DOHH2 (cell line): ENCODE measurements at regions not wholly inside any gene's neighbourhood (a gene's known extent, or its start where the extent isn't known, plus 50 kb on each side); places are given as distances from the start of the nearest gene placed in this dataset.

Experiments used
- H3F3A ChIP-seq: fragments of 200-600 bp; sonication (generic), shearing (Covaris generic); 2 replicates; pipeline ENCODE4 v1.6.0; 2016; ENCODE audit warnings: antibody characterized with exemption, mild to moderate bottlenecking; ENCODE audit not compliant: control insufficient read depth, insufficient read depth
- H3K27ac ChIP-seq: fragments of 200-600 bp; sonication (generic); 2 replicates; pipeline ENCODE4 v1.5.1; 2014; ENCODE audit warnings: low read depth, mild to moderate bottlenecking, low read length, moderate library complexity
- H3K27me3 ChIP-seq: fragments of 200-600 bp; sonication (generic); 2 replicates; pipeline ENCODE4 v1.6.1; 2014; ENCODE audit warnings: mild to moderate bottlenecking, low read length, mixed read lengths; ENCODE audit not compliant: control insufficient read depth
- H3K36me3 ChIP-seq: fragments of 200-600 bp; sonication (generic); 2 replicates; pipeline ENCODE4 v1.6.1; 2014; ENCODE audit warnings: mild to moderate bottlenecking, low read length, moderate library complexity, mixed read lengths; ENCODE audit not compliant: control insufficient read depth
- H3K4me1 ChIP-seq: fragments of 200-600 bp; sonication (generic); 2 replicates; pipeline ENCODE4 v1.6.1; 2014; ENCODE audit warnings: mild to moderate bottlenecking, low read length, mixed read lengths; ENCODE audit not compliant: control insufficient read depth
- H3K4me2 ChIP-seq: fragments of 200-600 bp; sonication (generic); 2 replicates; pipeline ENCODE4 v1.6.0; 2014; ENCODE audit warnings: mild to moderate bottlenecking, low read length, moderate library complexity
- H3K4me3 ChIP-seq: fragments of 200-600 bp; sonication (generic); 2 replicates; pipeline ENCODE4 v1.5.1; 2014; ENCODE audit warnings: mild to moderate bottlenecking, low read length, mixed read lengths
- H3K79me2 ChIP-seq: fragments of 200-600 bp; sonication (generic); 2 replicates; pipeline ENCODE4 v1.6.1; 2014; ENCODE audit warnings: mild to moderate bottlenecking, low read length, mixed read lengths; ENCODE audit not compliant: control insufficient read depth
- H3K9me2 ChIP-seq: fragments of 200-600 bp; sonication (generic); replicated peaks from 2 replicates; pipeline ENCODE4 v1.6.1; 2014; ENCODE audit warnings: mild to moderate bottlenecking, low read length, mixed read lengths; ENCODE audit not compliant: control insufficient read depth
- H3K9me3 ChIP-seq: fragments of 200-600 bp; sonication (generic); 2 replicates; pipeline ENCODE4 v1.6.1; 2014; ENCODE audit warnings: antibody characterized with exemption, low read length, mixed read lengths; ENCODE audit not compliant: control insufficient read depth, insufficient read depth
- H4K20me1 ChIP-seq: fragments of 200-600 bp; sonication (generic); 2 replicates; pipeline ENCODE4 v1.6.0; 2014; ENCODE audit warnings: low read depth, mild to moderate bottlenecking, antibody characterized with exemption, low read length, moderate library complexity; ENCODE audit not compliant: control insufficient read depth, insufficient read depth
- CTCF ChIP-seq: fragments of 200-600 bp; sonication (generic); IDR thresholded peaks from one replicate; pipeline ENCODE4 v1.5.1; 2014; ENCODE audit warnings: antibody characterized with exemption, mild to moderate bottlenecking, low read depth, low read length; ENCODE audit not compliant: poor library complexity, severe bottlenecking
- EZH2phosphoT487 ChIP-seq: fragments of 200-600 bp; sonication (generic); IDR thresholded peaks from 2 replicates; pipeline ENCODE4 v1.6.1; 2017; ENCODE audit warnings: borderline replicate concordance, mild to moderate bottlenecking, antibody characterized with exemption, low read length, moderate library complexity, mixed read lengths

GRCh38 chr4:30842689-30843088 is 122.5 kb downstream of the PCDH7 start:
- TF ChIP-seq CTCF (no peak), EZH2phosphoT487 (no peak)
- H3K27ac ChIP-seq = no peak overlapping the region
- H3F3A ChIP-seq = no peaks in the 10 kb centered on the region
- H4K20me1 ChIP-seq = no peaks in the 10 kb centered on the region
- no peaks in the 10 kb centered on the region for H3K79me2 ChIP-seq
- H3K9me2 ChIP-seq = no peaks in the 10 kb centered on the region
- no peaks in the 10 kb centered on the region for H3K27me3 ChIP-seq
- H3K9me3 ChIP-seq = no peaks in the 10 kb centered on the region
- H3K4me3 ChIP-seq = no peak overlapping the region
- peaks cover 23% of the 10 kb centered on the region for H3K4me1 ChIP-seq
- no peaks in the 10 kb centered on the region for H3K36me3 ChIP-seq
- H3K4me2 ChIP-seq = no peak overlapping the region

DNA sequence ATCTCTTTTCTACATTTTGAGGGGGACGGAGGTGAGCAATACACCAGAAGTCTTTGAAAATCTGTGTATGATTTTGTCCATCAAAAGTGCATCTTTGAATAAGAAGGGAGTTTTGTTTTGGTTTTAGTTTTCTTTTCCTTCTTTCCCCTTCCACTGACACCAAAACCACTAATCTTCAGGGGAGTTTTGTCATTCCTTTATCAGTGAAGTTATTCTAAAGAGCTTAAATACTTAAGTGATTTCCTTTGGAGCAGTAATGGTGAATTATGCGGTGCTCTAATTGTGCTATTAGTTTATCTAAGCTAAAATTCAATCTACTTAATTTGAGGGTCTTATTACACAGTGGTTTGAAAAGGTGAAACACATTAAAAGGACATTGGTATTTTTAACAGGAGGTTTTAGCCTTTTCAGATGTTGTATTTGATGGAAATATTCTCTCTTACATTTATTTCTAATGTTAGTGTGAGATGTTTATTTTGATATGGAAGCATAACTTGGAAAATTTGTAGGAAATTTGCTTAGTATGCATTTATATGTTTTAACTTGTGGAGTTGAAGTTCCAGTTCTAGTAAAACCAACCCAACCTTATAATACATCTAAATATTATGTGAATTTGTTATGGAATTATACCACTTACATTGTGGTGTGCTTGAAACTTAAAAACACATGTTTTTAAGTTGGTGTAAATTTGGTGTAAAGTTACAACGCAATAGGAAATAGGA is 124.9 kb downstream of the PCDH7 start:
- Histone ChIP-seq H3K4me1 (peaks cover 15% of the 10 kb centered on the region), H3K9me3 (no peaks in the 10 kb centered on the region), H4K20me1 (no peaks in the 10 kb centered on the region), H3K27ac (no peak overlapping the region), H3F3A (no peaks in the 10 kb centered on the region), H3K9me2 (no peaks in the 10 kb centered on the region), H3K79me2 (no peaks in the 10 kb centered on the region), H3K36me3 (no peaks in the 10 kb centered on the region), H3K4me2 (no peak overlapping the region), H3K4me3 (no peak overlapping the region), H3K27me3 (no peaks in the 10 kb centered on the region)
- TF ChIP-seq EZH2phosphoT487 = no peak
- TF ChIP-seq CTCF = no peak

DNA sequence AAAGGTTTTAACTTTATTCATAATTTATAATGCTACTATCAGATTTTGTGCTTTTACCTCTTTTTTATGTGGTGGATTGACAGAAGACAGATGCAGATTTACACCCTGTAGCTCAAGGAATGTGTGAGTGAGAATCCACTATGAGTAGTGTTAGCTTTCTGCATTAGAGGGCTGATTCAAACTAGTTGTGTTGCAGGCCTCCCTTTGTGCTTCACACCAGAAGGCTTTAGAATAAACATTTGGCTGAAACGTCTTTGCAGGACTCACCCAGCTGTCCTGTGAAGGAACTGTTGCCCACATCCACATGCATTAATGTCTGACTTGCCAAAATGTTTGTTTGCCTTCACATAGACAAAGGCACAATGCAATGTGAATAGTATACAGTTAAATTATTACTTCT is 127.0 kb downstream of the PCDH7 start:
- no peaks in the 10 kb centered on the region for H3K79me2 ChIP-seq
- no peak for TF ChIP-seq EZH2phosphoT487
- H3K4me2 ChIP-seq = no peak overlapping the region
- no peaks in the 10 kb centered on the region for H3K27me3 ChIP-seq
- H4K20me1 ChIP-seq = no peaks in the 10 kb centered on the region
- no peak overlapping the region for H3K4me3 ChIP-seq
- no peaks in the 10 kb centered on the region for H3K36me3 ChIP-seq
- no peaks in the 10 kb centered on the region for H3K4me1 ChIP-seq
- H3K9me2 ChIP-seq = no peaks in the 10 kb centered on the region
- H3F3A ChIP-seq = no peaks in the 10 kb centered on the region
- H3K27ac ChIP-seq = no peak overlapping the region
- H3K9me3 ChIP-seq = no peaks in the 10 kb centered on the region

DNA sequence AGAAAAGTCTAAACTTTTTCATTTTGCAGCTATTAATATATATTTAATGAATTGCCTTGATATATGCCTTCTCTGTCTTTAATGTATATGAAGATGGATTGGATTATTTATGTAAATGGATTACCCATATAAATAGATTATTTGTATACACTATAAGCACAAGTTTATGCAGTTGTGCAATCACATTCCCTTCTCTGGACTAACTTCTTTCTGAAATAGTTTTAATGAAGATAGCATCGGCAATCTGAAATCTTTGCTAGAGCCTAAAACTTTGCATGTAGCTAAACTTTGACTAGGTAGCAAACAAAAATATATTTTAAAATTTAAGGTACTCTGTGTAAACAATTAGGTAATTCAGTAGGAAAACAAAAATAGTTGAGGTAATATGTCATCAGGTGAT is 127.8 kb downstream of the PCDH7 start:
- H3K4me2 ChIP-seq = no peak overlapping the region
- no peak overlapping the region for H3K4me3 ChIP-seq
- no peaks in the 10 kb centered on the region for H3K27me3 ChIP-seq
- H3K36me3 ChIP-seq = no peaks in the 10 kb centered on the region
- no peaks in the 10 kb centered on the region for H3F3A ChIP-seq
- TF ChIP-seq EZH2phosphoT487 = no peak
- TF ChIP-seq CTCF = no peak
- no peaks in the 10 kb centered on the region for H3K4me1 ChIP-seq
- H3K27ac ChIP-seq = no peak overlapping the region
- no peaks in the 10 kb centered on the region for H4K20me1 ChIP-seq
- H3K9me2 ChIP-seq = no peaks in the 10 kb centered on the region
- H3K9me3 ChIP-seq = no peaks in the 10 kb centered on the region
- no peaks in the 10 kb centered on the region for H3K79me2 ChIP-seq
